Neural cell (in vitro differentiated cells): ENCODE measurements at regions not wholly inside any gene's neighbourhood (a gene's known extent, or its start where the extent isn't known, plus 50 kb on each side); places are given as distances from the start of the nearest gene placed in this dataset.

Experiments
- H2AFZ ChIP-seq: fragments of 200-600, 300-800 bp; sonication (generic), shearing (Covaris generic); 2 replicates; pipeline ENCODE4 v1.6.0; 2014; ENCODE audit warnings: low read depth, mild to moderate bottlenecking, antibody characterized with exemption, low read length, moderate library complexity
- H3F3A ChIP-seq: fragments of 200-600 bp; shearing (Covaris generic); 2 replicates; pipeline ENCODE4 v1.6.1; 2016; ENCODE audit warnings: mild to moderate bottlenecking, moderate library complexity, mixed read lengths, antibody characterized with exemption, low read length; ENCODE audit not compliant: insufficient read depth, poor library complexity, severe bottlenecking
- H3K27ac ChIP-seq: fragments of 200-600, 300-800 bp; sonication (generic), shearing (Covaris generic); 2 replicates; pipeline ENCODE4 v1.5.1; 2014; ENCODE audit warnings: mild to moderate bottlenecking, low read length, moderate library complexity
- H3K27me3 ChIP-seq: fragments of 300-800, 200-600 bp; sonication (generic), shearing (Covaris generic); 2 replicates; pipeline ENCODE4 v1.6.0; 2014; ENCODE audit warnings: mild to moderate bottlenecking, low read depth, low read length, moderate library complexity; ENCODE audit not compliant: insufficient read depth
- H3K36me3 ChIP-seq: fragments of 300-800, 200-600 bp; sonication (generic), shearing (Covaris generic); 2 replicates; pipeline ENCODE4 v1.5.1; 2014; ENCODE audit warnings: mild to moderate bottlenecking, antibody characterized with exemption, low read length, moderate library complexity; ENCODE audit not compliant: insufficient read depth
- H3K4me2 ChIP-seq: fragments of 300-800, 200-600 bp; sonication (generic), shearing (Covaris generic); 2 replicates; pipeline ENCODE4 v1.6.0; 2014; ENCODE audit warnings: mild to moderate bottlenecking, low read length
- H3K4me3 ChIP-seq: fragments of 300-800, 200-600 bp; sonication (generic), shearing (Covaris generic); 2 replicates; pipeline ENCODE4 v1.5.1; 2014; ENCODE audit warnings: mild to moderate bottlenecking, low read length, moderate library complexity
- H3K79me2 ChIP-seq: fragments of 200-600 bp; shearing (Covaris generic); replicated peaks from 2 replicates; pipeline ENCODE4 v1.6.0; 2014; ENCODE audit warnings: mild to moderate bottlenecking, low read length, moderate library complexity; ENCODE audit not compliant: insufficient read depth
- H3K9ac ChIP-seq: fragments of 300-800, 200-600 bp; sonication (generic), shearing (Covaris generic); 2 replicates; pipeline ENCODE4 v1.6.1; 2016; ENCODE audit warnings: mild to moderate bottlenecking, low read length, mixed read lengths
- H3K9me2 ChIP-seq: fragments of 200-600 bp; shearing (Covaris generic); 2 replicates; pipeline ENCODE4 v1.6.1; 2016; ENCODE audit warnings: mild to moderate bottlenecking, low read length, mixed read lengths; ENCODE audit not compliant: insufficient read depth
- H3K9me3 ChIP-seq: fragments of 200-600, 300-800 bp; sonication (generic), shearing (Covaris generic); 2 replicates; pipeline ENCODE4 v1.6.1; 2016; ENCODE audit warnings: mild to moderate bottlenecking, mixed run types, low read length, moderate library complexity, mixed read lengths
- H4K20me1 ChIP-seq: fragments of 200-600 bp; shearing (Covaris generic); 2 replicates; pipeline ENCODE4 v1.6.1; 2016; ENCODE audit warnings: mild to moderate bottlenecking, mixed run types; ENCODE audit not compliant: insufficient read depth
- CTCF ChIP-seq: fragments of 450-650 bp; IDR thresholded peaks from 2 replicates; pipeline ENCODE4 v1.5.1; 2014; ENCODE audit warnings: antibody characterized with exemption, mild to moderate bottlenecking, moderate library complexity; ENCODE audit not compliant: poor library complexity, severe bottlenecking
- EP300 ChIP-seq: fragments of 450-650 bp; conservative IDR thresholded peaks from 2 replicates; pipeline ENCODE4 v1.6.1; 2014; ENCODE audit warnings: antibody characterized with exemption, mild to moderate bottlenecking, moderate library complexity; ENCODE audit not compliant: poor library complexity, severe bottlenecking
- EZH2 ChIP-seq: fragments of 200-600, 300-800 bp; shearing (Covaris generic), sonication (generic); IDR thresholded peaks from 2 replicates; pipeline ENCODE4 v1.6.1; 2014; ENCODE audit warnings: antibody characterized with exemption, low read length, borderline replicate concordance, mild to moderate bottlenecking; ENCODE audit not compliant: insufficient read depth, poor library complexity, severe bottlenecking
- MXI1 ChIP-seq: fragments of 450-650 bp; conservative IDR thresholded peaks from 2 replicates; pipeline ENCODE4 v1.6.1; 2014; ENCODE audit warnings: antibody characterized with exemption, mild to moderate bottlenecking; ENCODE audit not compliant: poor library complexity, severe bottlenecking
- POLR2AphosphoS5 ChIP-seq: IDR thresholded peaks from 2 replicates; pipeline ENCODE4 v1.6.1; 2012
- RAD21 ChIP-seq: fragments of 450-650 bp; conservative IDR thresholded peaks from 2 replicates; pipeline ENCODE4 v1.6.1; 2014; ENCODE audit warnings: antibody characterized with exemption, mild to moderate bottlenecking, moderate library complexity
- SMC3 ChIP-seq: fragments of 450-650 bp; conservative IDR thresholded peaks from 2 replicates; pipeline ENCODE4 v1.6.1; 2014; ENCODE audit warnings: antibody characterized with exemption, mild to moderate bottlenecking, moderate library complexity; ENCODE audit not compliant: poor library complexity
- TAF1 ChIP-seq: IDR thresholded peaks from 2 replicates; pipeline ENCODE4 v1.6.1; 2012; ENCODE audit warnings: low read depth
- TF ChIP-seq, protein P1 (sequence below): IDR thresholded peaks from 2 replicates; pipeline ENCODE4 v1.6.1; 2012; ENCODE audit warnings: borderline replicate concordance

GRCh38 chr2:66021296-66021695 lies 413.6 kb upstream of the MEIS1 start:
- H3F3A ChIP-seq: no peaks in the 10 kb centered on the region
- H3K27me3 ChIP-seq: no peaks in the 10 kb centered on the region
- no peak overlapping the region for H3K4me3 ChIP-seq
- no peaks in the 10 kb centered on the region for H3K9me2 ChIP-seq
- TF ChIP-seq EP300 (no peak), POLR2AphosphoS5 (no peak), MXI1 (no peak), SMC3 (no peak), EZH2 (no peak), TAF1 (no peak), CTCF (no peak), RAD21 (no peak)
- TF ChIP-seq, protein P1, sequence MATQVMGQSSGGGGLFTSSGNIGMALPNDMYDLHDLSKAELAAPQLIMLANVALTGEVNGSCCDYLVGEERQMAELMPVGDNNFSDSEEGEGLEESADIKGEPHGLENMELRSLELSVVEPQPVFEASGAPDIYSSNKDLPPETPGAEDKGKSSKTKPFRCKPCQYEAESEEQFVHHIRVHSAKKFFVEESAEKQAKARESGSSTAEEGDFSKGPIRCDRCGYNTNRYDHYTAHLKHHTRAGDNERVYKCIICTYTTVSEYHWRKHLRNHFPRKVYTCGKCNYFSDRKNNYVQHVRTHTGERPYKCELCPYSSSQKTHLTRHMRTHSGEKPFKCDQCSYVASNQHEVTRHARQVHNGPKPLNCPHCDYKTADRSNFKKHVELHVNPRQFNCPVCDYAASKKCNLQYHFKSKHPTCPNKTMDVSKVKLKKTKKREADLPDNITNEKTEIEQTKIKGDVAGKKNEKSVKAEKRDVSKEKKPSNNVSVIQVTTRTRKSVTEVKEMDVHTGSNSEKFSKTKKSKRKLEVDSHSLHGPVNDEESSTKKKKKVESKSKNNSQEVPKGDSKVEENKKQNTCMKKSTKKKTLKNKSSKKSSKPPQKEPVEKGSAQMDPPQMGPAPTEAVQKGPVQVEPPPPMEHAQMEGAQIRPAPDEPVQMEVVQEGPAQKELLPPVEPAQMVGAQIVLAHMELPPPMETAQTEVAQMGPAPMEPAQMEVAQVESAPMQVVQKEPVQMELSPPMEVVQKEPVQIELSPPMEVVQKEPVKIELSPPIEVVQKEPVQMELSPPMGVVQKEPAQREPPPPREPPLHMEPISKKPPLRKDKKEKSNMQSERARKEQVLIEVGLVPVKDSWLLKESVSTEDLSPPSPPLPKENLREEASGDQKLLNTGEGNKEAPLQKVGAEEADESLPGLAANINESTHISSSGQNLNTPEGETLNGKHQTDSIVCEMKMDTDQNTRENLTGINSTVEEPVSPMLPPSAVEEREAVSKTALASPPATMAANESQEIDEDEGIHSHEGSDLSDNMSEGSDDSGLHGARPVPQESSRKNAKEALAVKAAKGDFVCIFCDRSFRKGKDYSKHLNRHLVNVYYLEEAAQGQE: no peak
- H3K79me2 ChIP-seq: no peaks in the 10 kb centered on the region
- H3K27ac ChIP-seq: no peak overlapping the region
- H3K9me3 ChIP-seq: no peaks in the 10 kb centered on the region
- H2AFZ ChIP-seq: no peak overlapping the region
- no peaks in the 10 kb centered on the region for H3K36me3 ChIP-seq
- no peaks in the 10 kb centered on the region for H4K20me1 ChIP-seq
- H3K4me2 ChIP-seq: no peak overlapping the region
- H3K9ac ChIP-seq: no peak overlapping the region

DNA sequence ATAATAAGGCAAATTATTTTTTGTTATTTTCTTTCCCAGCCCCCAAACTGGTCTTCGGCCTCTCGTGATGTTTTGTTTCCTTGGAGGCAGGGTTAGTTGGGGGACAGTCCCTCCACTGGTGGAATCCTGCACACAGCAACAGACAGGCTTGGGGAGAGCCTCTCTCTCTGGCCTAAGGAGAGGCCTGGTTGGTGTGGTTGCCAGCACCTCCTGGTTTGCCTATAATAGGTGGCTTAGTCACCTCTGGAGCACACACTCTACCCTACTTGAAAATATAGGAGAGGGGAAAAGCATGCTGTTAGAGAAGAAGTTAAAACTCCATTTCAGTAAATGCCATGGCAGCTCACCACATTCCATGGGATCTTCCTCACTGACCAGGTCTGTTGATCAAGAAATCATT lies 417.2 kb upstream of the MEIS1 start:
- no peaks in the 10 kb centered on the region for H3K79me2 ChIP-seq
- H3K36me3 ChIP-seq: no peaks in the 10 kb centered on the region
- no peak overlapping the region for H2AFZ ChIP-seq
- no peak overlapping the region for H3K27ac ChIP-seq
- H3F3A ChIP-seq: no peaks in the 10 kb centered on the region
- no peaks in the 10 kb centered on the region for H3K9me3 ChIP-seq
- H3K4me2 ChIP-seq: no peak overlapping the region
- no peak overlapping the region for H3K9ac ChIP-seq
- H3K4me3 ChIP-seq: no peak overlapping the region
- TF ChIP-seq EZH2 (no peak), RAD21 (no peak), POLR2AphosphoS5 (no peak), TAF1 (no peak), MXI1 (no peak), EP300 (no peak), CTCF (no peak), SMC3 (no peak)
- TF ChIP-seq, protein P1: no peak
- H4K20me1 ChIP-seq: no peaks in the 10 kb centered on the region
- no peaks in the 10 kb centered on the region for H3K27me3 ChIP-seq
- no peaks in the 10 kb centered on the region for H3K9me2 ChIP-seq
